ENCODE measurements at regions not wholly inside any gene's neighbourhood (a gene's known extent, or its start where the extent isn't known, plus 50 kb on each side); places are given as distances from the start of the nearest gene placed in this dataset.

DNA sequence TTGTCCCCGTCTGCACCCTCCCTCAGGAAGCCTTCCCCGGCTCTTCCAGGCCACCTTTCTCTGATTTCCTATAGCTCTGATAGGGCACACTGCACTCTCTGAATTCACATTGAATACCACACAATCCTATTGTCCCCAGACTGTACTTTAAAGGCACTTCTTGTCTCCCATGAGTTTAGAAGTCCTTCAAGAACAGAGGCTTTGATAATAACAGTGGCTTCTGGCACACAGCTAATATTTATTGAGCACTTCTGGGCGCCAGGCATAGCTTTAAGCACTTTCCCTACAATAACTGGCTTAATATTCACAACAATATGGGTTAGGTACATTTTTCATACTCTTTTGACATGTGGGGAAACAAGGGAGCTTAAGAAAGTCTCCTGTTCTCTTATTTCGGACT, 169.7 kb upstream of the IRX6 start (continued):
- TF ChIP-seq FOXJ3 (CRISPR knock-in tag; IDR thresholded peaks at IDR 0.05): no peak

DNA sequence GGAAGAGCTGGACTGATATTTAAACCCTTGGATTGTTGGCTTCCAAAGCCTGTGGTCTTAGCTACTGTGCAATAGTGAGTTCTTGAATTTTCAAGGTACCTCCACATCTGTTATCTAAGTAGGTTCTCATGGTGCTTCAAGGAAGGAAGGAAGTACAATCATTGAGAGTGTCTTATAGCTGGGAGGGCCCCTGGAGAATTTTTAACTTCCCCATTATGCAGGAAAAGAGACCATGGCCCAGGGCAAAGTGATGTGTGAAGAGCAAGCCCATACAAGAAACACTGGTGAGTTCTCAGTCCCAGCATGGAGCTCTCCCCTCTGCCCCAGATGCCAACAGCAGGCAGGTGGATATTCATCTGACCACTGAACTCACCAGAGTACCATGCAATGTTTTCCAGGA, 169.0 kb upstream of the IRX6 start:
- no peaks in the 10 kb centered on the region for H3K4me1 ChIP-seq (ENCODE audit: control insufficient read depth in 1 of 2, insufficient read depth in 2 of 2, low read depth in 1 of 2, low read length in 1 of 2)
- POLR2A ChIA-PET: no interaction called here
- H4K20me1 ChIP-seq (ENCODE audit: insufficient read depth): no peaks in the 10 kb centered on the region
- H3K4me3 ChIP-seq (ENCODE audit: low read depth in 2 of 2, low read length in 1 of 2): no peak overlapping the region
- no peaks in the 10 kb centered on the region for H3K9me3 ChIP-seq
- no peaks in the 10 kb centered on the region for H3K36me3 ChIP-seq (replicated peaks in 1 of 2; ENCODE audit: control insufficient read depth in 1 of 2, insufficient read depth in 2 of 2, low read length in 1 of 2)
- H3K9me2 ChIP-seq: no peaks in the 10 kb centered on the region
- DNase-seq: no peak
- no peak overlapping the region for H3K9ac ChIP-seq
- no peak overlapping the region for H3K27ac ChIP-seq (ENCODE audit: low read depth in 2 of 2, low read length in 1 of 2)
- TF ChIP-seq RAD21 (IDR thresholded peaks at IDR 0.05; ENCODE audit: low read length) (no peak), FOXJ3 (CRISPR knock-in tag; IDR thresholded peaks at IDR 0.05) (no peak), FOSL2 (IDR thresholded peaks at IDR 0.05; ENCODE audit: borderline replicate concordance, low read depth) (no peak), SIN3A (IDR thresholded peaks at IDR 0.05; ENCODE audit: borderline replicate concordance, low read depth, low read length) (no peak), USF1 (IDR thresholded peaks at IDR 0.05; ENCODE audit: borderline replicate concordance, low read depth) (no peak)
- TF ChIP-seq, protein P1, sequence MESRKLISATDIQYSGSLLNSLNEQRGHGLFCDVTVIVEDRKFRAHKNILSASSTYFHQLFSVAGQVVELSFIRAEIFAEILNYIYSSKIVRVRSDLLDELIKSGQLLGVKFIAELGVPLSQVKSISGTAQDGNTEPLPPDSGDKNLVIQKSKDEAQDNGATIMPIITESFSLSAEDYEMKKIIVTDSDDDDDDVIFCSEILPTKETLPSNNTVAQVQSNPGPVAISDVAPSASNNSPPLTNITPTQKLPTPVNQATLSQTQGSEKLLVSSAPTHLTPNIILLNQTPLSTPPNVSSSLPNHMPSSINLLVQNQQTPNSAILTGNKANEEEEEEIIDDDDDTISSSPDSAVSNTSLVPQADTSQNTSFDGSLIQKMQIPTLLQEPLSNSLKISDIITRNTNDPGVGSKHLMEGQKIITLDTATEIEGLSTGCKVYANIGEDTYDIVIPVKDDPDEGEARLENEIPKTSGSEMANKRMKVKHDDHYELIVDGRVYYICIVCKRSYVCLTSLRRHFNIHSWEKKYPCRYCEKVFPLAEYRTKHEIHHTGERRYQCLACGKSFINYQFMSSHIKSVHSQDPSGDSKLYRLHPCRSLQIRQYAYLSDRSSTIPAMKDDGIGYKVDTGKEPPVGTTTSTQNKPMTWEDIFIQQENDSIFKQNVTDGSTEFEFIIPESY (IDR thresholded peaks at IDR 0.05; ENCODE audit: borderline replicate concordance, low read depth): no peak
- H3K27me3 ChIP-seq (ENCODE audit: insufficient read depth): no peaks in the 10 kb centered on the region
- H3K79me2 ChIP-seq (ENCODE audit: insufficient read depth): no peaks in the 10 kb centered on the region
- H2AFZ ChIP-seq (ENCODE audit: low read depth): no peak overlapping the region
- H3K4me2 ChIP-seq: no peak overlapping the region
- CTCF ChIA-PET: interaction anchor here (0.8 to 2.4 kb wide), 3 partner anchors 17 to 216 kb away, joined by 3 to 7 read pairs (median 3); no protein-coding TSS in a partner anchor
- no peaks in the 10 kb centered on the region for H3F3A ChIP-seq (replicated peaks; ENCODE audit: insufficient read depth)

GRCh38 chr16:55155815-55156214, 168.2 kb upstream of the IRX6 start:
- no peaks in the 10 kb centered on the region for H3K9me3 ChIP-seq
- H3K27me3 ChIP-seq (ENCODE audit: insufficient read depth): no peaks in the 10 kb centered on the region
- H3K9ac ChIP-seq: no peak overlapping the region
- ChIA-PET CTCF (interaction anchor here (0.8 to 2.4 kb wide), 3 partner anchors 16 to 215 kb away, joined by 3 to 7 read pairs (median 3); no protein-coding TSS in a partner anchor), POLR2A (no interaction called here)
- WGBS (ENCODE audit: low lambda C conversion rate): 90% methylated on average over 6 of the region's 9 CpGs
- no peak overlapping the region for H3K4me2 ChIP-seq
- no peak for DNase-seq
- no peaks in the 10 kb centered on the region for H3K79me2 ChIP-seq (ENCODE audit: insufficient read depth)
- no peaks in the 10 kb centered on the region for H3K9me2 ChIP-seq
- H3K36me3 ChIP-seq (replicated peaks in 1 of 2; ENCODE audit: control insufficient read depth in 1 of 2, insufficient read depth in 2 of 2, low read length in 1 of 2): no peaks in the 10 kb centered on the region
- H3K27ac ChIP-seq (ENCODE audit: low read depth in 2 of 2, low read length in 1 of 2): no peak overlapping the region
- H3K4me3 ChIP-seq (ENCODE audit: low read depth in 2 of 2, low read length in 1 of 2): no peak overlapping the region
- no peak overlapping the region for H2AFZ ChIP-seq (ENCODE audit: low read depth)
- H3F3A ChIP-seq (replicated peaks; ENCODE audit: insufficient read depth): no peaks in the 10 kb centered on the region
- no peaks in the 10 kb centered on the region for H4K20me1 ChIP-seq (ENCODE audit: insufficient read depth)
- H3K4me1 ChIP-seq (ENCODE audit: control insufficient read depth in 1 of 2, insufficient read depth in 2 of 2, low read depth in 1 of 2, low read length in 1 of 2): no peaks in the 10 kb centered on the region
- no peak for TF ChIP-seq YY1 (IDR thresholded peaks at IDR 0.05; ENCODE audit: low read depth)
- TF ChIP-seq, protein P2, sequence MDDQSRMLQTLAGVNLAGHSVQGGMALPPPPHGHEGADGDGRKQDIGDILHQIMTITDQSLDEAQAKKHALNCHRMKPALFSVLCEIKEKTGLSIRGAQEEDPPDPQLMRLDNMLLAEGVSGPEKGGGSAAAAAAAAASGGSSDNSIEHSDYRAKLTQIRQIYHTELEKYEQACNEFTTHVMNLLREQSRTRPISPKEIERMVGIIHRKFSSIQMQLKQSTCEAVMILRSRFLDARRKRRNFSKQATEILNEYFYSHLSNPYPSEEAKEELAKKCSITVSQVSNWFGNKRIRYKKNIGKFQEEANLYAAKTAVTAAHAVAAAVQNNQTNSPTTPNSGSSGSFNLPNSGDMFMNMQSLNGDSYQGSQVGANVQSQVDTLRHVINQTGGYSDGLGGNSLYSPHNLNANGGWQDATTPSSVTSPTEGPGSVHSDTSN (IDR thresholded peaks at IDR 0.05): no peak
- no peak for TF ChIP-seq NFIC (IDR thresholded peaks at IDR 0.05; ENCODE audit: borderline replicate concordance)
- no peak for TF ChIP-seq RCOR1 (IDR thresholded peaks at IDR 0.05; ENCODE audit: low read length)
- no peak for TF ChIP-seq POLR2AphosphoS5 (IDR thresholded peaks at IDR 0.05; ENCODE audit: low read depth, low read length)
- TF ChIP-seq MXI1 (IDR thresholded peaks at IDR 0.05; ENCODE audit: low read depth, low read length): no peak
- no peak for TF ChIP-seq SMC3 (IDR thresholded peaks at IDR 0.05; ENCODE audit: low read depth, low read length)
- TF ChIP-seq FOXM1 (IDR thresholded peaks at IDR 0.05; ENCODE audit: low read depth): no peak
- no peak for TF ChIP-seq GABPA (IDR thresholded peaks at IDR 0.05; ENCODE audit: low read depth)

Measured in SK-N-SH (cell line).